ENCODE measurements at regions not wholly inside any gene's neighbourhood (a gene's known extent, or its start where the extent isn't known, plus 50 kb on each side); places are given as distances from the start of the nearest gene placed in this dataset.

DNA sequence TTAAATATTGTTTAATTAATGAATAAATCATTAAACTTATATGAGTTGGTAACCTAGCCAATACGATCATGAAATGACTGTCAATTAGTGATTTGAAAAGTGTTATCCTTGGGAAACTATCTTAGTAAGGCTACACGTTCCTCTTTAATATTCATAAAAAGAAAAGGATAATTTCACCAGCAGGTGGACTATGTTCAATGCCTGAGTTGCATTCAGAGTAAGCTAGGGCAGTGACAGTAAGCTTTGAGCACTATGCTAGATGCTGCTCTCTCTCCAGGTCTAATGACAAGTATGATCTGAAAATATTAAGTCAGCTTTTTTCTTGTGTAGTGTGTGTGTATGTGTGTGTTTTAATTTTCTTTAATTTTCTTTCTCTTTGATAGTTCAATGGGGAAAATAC lies 486.3 kb upstream of the PCDH15 start (continued):
- TF ChIP-seq MLLT1 (IDR thresholded peaks at IDR 0.05): no peak
- TF ChIP-seq KAT2A (conservative IDR thresholded peaks at IDR 0.05; ENCODE audit: control insufficient read depth, low read depth, low read length): no peak
- no peak for TF ChIP-seq HDGF (IDR thresholded peaks at IDR 0.05)
- no peak for TF ChIP-seq POLR2AphosphoS2 (IDR thresholded peaks at IDR 0.05; ENCODE audit: low read depth, low read length)
- no peak for TF ChIP-seq SIN3A (IDR thresholded peaks at IDR 0.05; ENCODE audit: low read depth, low read length)

DNA sequence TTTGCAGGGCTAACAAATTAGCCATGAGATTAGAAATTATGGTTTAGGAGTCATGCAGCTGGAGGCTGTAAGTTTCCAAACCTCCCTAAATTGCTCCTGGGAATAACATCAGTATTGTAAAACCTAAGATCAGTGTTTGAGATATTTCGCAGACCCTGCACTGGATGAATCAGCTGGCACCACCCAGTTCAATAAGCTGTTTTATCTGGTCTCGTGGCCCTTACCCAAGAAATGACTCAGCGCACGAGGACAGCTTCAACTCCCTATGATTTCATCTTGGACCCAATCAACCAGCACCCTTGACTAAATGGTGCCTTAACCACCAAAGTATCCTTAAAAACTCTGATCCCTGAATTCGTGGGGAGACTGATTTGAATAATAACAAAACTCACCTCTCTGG lies 482.0 kb upstream of the PCDH15 start:
- Histone ChIP-seq H2AFZ (ENCODE audit: control insufficient read depth, low read depth, low read length) (no peak overlapping the region), H3K4me2 (ENCODE audit: control insufficient read depth, insufficient read depth) (no peak overlapping the region), H3K27ac (ENCODE audit: control insufficient read depth, insufficient read depth) (no peak overlapping the region), H3K27me3 (replicated peaks in 1 of 2; ENCODE audit: control insufficient read depth in 2 of 2, insufficient read depth in 2 of 2, low read length in 1 of 2) (no peaks in the 10 kb centered on the region), H3K9ac (ENCODE audit: control insufficient read depth, insufficient read depth, low read length) (no peak overlapping the region), H4K20me1 (ENCODE audit: control insufficient read depth, insufficient read depth) (no peaks in the 10 kb centered on the region), H3K4me1 (ENCODE audit: control insufficient read depth, insufficient read depth, low read length) (no peaks in the 10 kb centered on the region), H3K79me2 (ENCODE audit: control insufficient read depth, insufficient read depth, low read length) (no peaks in the 10 kb centered on the region), H3K4me3 (no peak overlapping the region), H3K36me3 (ENCODE audit: control insufficient read depth in 2 of 2, insufficient read depth in 2 of 2, low read length in 1 of 2) (no peaks in the 10 kb centered on the region), H3K9me3 (replicated peaks; ENCODE audit: control insufficient read depth, insufficient read depth, low read length) (no peaks in the 10 kb centered on the region)
- no peak for DNase-seq (ENCODE audit: low read depth, low spot score)
- ChIA-PET RAD21 (ENCODE audit: unreplicated experiment) (no interaction called here), POLR2A (no interaction called here), SMC1A (ENCODE audit: uncharacterized antibody, unreplicated experiment) (no interaction called here), CTCF (no interaction called here)
- intact Hi-C loops (cut with micrococcal nuclease; ENCODE audit: unreplicated experiment) (no loop called here), in situ Hi-C loops (cut with MboI) (no loop called here)
- no peak for FAIRE-seq
- WGBS (ENCODE audit: insufficient coverage, insufficient replicate concordance, low lambda C conversion rate, missing lambda C conversion rate): 30% methylated on average over 5 of the region's 5 CpGs
- no TSS peak for BruUV-seq (replicated peaks)
- ATAC-seq: no peak
- TF ChIP-seq WRNIP1 (IDR thresholded peaks at IDR 0.05; ENCODE audit: borderline replicate concordance, low read depth, low read length): no peak
- no peak for TF ChIP-seq HSF1 (IDR thresholded peaks at IDR 0.05; ENCODE audit: low read depth, low read length)
